Esophagus muscularis mucosa (tissue), 4 donors: ENCODE measurements at regions not wholly inside any gene's neighbourhood (a gene's known extent, or its start where the extent isn't known, plus 50 kb on each side); places are given as distances from the start of the nearest gene placed in this dataset.

ENCODE experiments used
- DNase-seq: peaks from one replicate; pipeline ENCODE4 v3.0.0-alpha.2; 2017; ENCODE audit errors: extremely low spot score
- H3K27ac ChIP-seq, 4 donors: fragments of 200-600 bp; sonication (generic); replicated peaks in 1 of 4; 1 replicate in 3 of 4; 2 replicates in 1 of 4; pipeline ENCODE4 v1.5.1; 2016 to 2019; ENCODE audit warnings: mild to moderate bottlenecking in 1 of 4
- H3K27me3 ChIP-seq, 4 donors: fragments of 200-600 bp; sonication (generic); one replicate each; pipeline versions ENCODE4 v1.5.1 to v1.6.0; 2016 to 2019
- H3K36me3 ChIP-seq, 4 donors: fragments of 200-600 bp; sonication (generic); one replicate each; pipeline ENCODE4 v1.5.1; 2016 to 2019
- H3K4me1 ChIP-seq, 4 donors: fragments of 200-600 bp; sonication (generic); one replicate each; pipeline ENCODE4 v1.5.1; 2016 to 2019
- H3K4me3 ChIP-seq, 4 donors: fragments of 200-600 bp; sonication (generic); 1 replicate in 2 of 4; 2 replicates in 2 of 4; pipeline ENCODE4 v1.5.1; 2016 to 2019; ENCODE audit warnings: mild to moderate bottlenecking in 4 of 4, moderate library complexity in 1 of 4
- H3K9me3 ChIP-seq, 4 donors: fragments of 200-600 bp; sonication (generic); 1 replicate in 3 of 4; 2 replicates in 1 of 4; pipeline ENCODE4 v1.5.1; 2016 to 2019
- CTCF ChIP-seq, 3 experiments: fragments of 200-600 bp in 2 of 3; fragments of 450-650 bp in 1 of 3; sonication (generic) in 2 of 3; IDR thresholded peaks; one replicate each; pipeline ENCODE4 v1.5.1; 2017 to 2019; ENCODE audit warnings: antibody characterized with exemption in 3 of 3, mild to moderate bottlenecking in 2 of 3, moderate library complexity in 1 of 3
- EP300 ChIP-seq: sonication (generic); formaldehyde crosslinking; IDR thresholded peaks from one replicate; pipeline ENCODE4 v1.6.1; 2017; ENCODE audit warnings: antibody characterized with exemption
- POLR2A ChIP-seq: fragments of 450-650 bp; IDR thresholded peaks from one replicate; pipeline ENCODE4 v1.6.1; 2017; ENCODE audit warnings: antibody characterized with exemption, moderate library complexity, mild to moderate bottlenecking, low read depth
- POLR2AphosphoS5 ChIP-seq, 2 donors: sonication (generic); formaldehyde crosslinking; IDR thresholded peaks; one replicate each; pipeline ENCODE4 v1.6.1; 2017; ENCODE audit warnings: antibody characterized with exemption in 2 of 2
- WGBS: methylation state at CpG from one replicate; pipeline ENCODE4 v1.1.5; 2018; 5-methylcytosine and 5-hydroxymethylcytosine counted together
- intact Hi-C: fragments of 100-400 bp; cut with DNase I; formaldehyde crosslinking; loops from one replicate; pipeline ENCODE4 v1.15.1; 2023

- no peaks in the 10 kb centered on the region for H3K36me3 ChIP-seq
- intact Hi-C loops: no loop called here
Observed at GRCh38 chrX:122545778-122546177, 638.3 kb upstream of the GRIA3 start.

GRCh38 chrX:122546269-122546668 is 637.8 kb upstream of the GRIA3 start:
- Histone ChIP-seq H3K4me1 (no peaks in the 10 kb centered on the region), H3K4me3 (no peak overlapping the region), H3K36me3 (no peaks in the 10 kb centered on the region), H3K27ac (no peak overlapping the region), H3K27me3 (no peaks in the 10 kb centered on the region), H3K9me3 (no peaks in the 10 kb centered on the region)
- WGBS: 82% methylated on average over 1 of the region's 1 CpG
- no peak for TF ChIP-seq EP300
- TF ChIP-seq POLR2AphosphoS5 (IDR thresholded peaks at IDR 0.05): no peak
- TF ChIP-seq POLR2A: no peak
- TF ChIP-seq CTCF (IDR thresholded peaks at IDR 0.05): no peak
- intact Hi-C loops: no loop called here
- no peak for DNase-seq

More at GRCh38 chrX:122545778-122546177, 638.3 kb upstream of the GRIA3 start:
- no peaks in the 10 kb centered on the region for H3K4me1 ChIP-seq
- no peak overlapping the region for H3K4me3 ChIP-seq
- no peaks in the 10 kb centered on the region for H3K27me3 ChIP-seq
- no peak for TF ChIP-seq CTCF (IDR thresholded peaks at IDR 0.05)
- TF ChIP-seq POLR2A: no peak
- no peak for TF ChIP-seq POLR2AphosphoS5 (IDR thresholded peaks at IDR 0.05)
- no peak for TF ChIP-seq EP300
- no peaks in the 10 kb centered on the region for H3K9me3 ChIP-seq
- DNase-seq: no peak
- H3K27ac ChIP-seq: no peak overlapping the region

GRCh38 chrX:122552286-122552800 is 631.7 kb upstream of the GRIA3 start:
- Histone ChIP-seq H3K4me1 (no peaks in the 10 kb centered on the region), H3K36me3 (no peaks in the 10 kb centered on the region), H3K4me3 (no peak overlapping the region), H3K27me3 (no peaks in the 10 kb centered on the region), H3K9me3 (no peaks in the 10 kb centered on the region), H3K27ac (no peak overlapping the region)
- WGBS: 50% methylated on average over 3 of the region's 3 CpGs
- no peak for DNase-seq
- intact Hi-C loops: no loop called here
- no peak for TF ChIP-seq POLR2A
- no peak for TF ChIP-seq CTCF (IDR thresholded peaks at IDR 0.05)
- no peak for TF ChIP-seq POLR2AphosphoS5 (IDR thresholded peaks at IDR 0.05)
- no peak for TF ChIP-seq EP300

- 89% methylated on average over 1 of the region's 2 CpGs for WGBS
- H3K36me3 ChIP-seq: no peaks in the 10 kb centered on the region
- H3K27me3 ChIP-seq: no peaks in the 10 kb centered on the region
- TF ChIP-seq CTCF (IDR thresholded peaks at IDR 0.05) (no peak), POLR2AphosphoS5 (IDR thresholded peaks at IDR 0.05) (no peak), EP300 (no peak), POLR2A (no peak)
- no peak overlapping the region for H3K4me3 ChIP-seq
- no peaks in the 10 kb centered on the region for H3K9me3 ChIP-seq
- no peak overlapping the region for H3K27ac ChIP-seq
- H3K4me1 ChIP-seq: no peaks in the 10 kb centered on the region
- intact Hi-C loops: no loop called here
- no peak for DNase-seq
Observed at GRCh38 chrX:122555925-122556324, 628.2 kb upstream of the GRIA3 start.

GRCh38 chrX:122565952-122566351 is 618.1 kb upstream of the GRIA3 start:
- TF ChIP-seq EP300 (no peak), POLR2AphosphoS5 (IDR thresholded peaks at IDR 0.05) (no peak), POLR2A (no peak), CTCF (IDR thresholded peaks at IDR 0.05) (no peak)
- no peak for DNase-seq
- no peak overlapping the region for H3K27ac ChIP-seq

More at GRCh38 chrX:122565952-122566351, 618.1 kb upstream of the GRIA3 start:
- no peaks in the 10 kb centered on the region for H3K36me3 ChIP-seq
- intact Hi-C loops: no loop called here
- H3K4me1 ChIP-seq: peaks cover 0 to 4% (median 0%) of the 10 kb centered on the region in 4 donors
- H3K9me3 ChIP-seq: no peaks in the 10 kb centered on the region
- WGBS: 5% methylated on average over 1 of the region's 1 CpG
- no peak overlapping the region for H3K4me3 ChIP-seq
- no peaks in the 10 kb centered on the region for H3K27me3 ChIP-seq
